ENCODE measurements at regions not wholly inside any gene's neighbourhood (a gene's known extent, or its start where the extent isn't known, plus 50 kb on each side); places are given as distances from the start of the nearest gene placed in this dataset.
"Not testable (repeated sequence)": the region's sequence is repeated elsewhere in the genome, so short reads cannot be mapped to it uniquely, and the experiment has no call there.

DNA sequence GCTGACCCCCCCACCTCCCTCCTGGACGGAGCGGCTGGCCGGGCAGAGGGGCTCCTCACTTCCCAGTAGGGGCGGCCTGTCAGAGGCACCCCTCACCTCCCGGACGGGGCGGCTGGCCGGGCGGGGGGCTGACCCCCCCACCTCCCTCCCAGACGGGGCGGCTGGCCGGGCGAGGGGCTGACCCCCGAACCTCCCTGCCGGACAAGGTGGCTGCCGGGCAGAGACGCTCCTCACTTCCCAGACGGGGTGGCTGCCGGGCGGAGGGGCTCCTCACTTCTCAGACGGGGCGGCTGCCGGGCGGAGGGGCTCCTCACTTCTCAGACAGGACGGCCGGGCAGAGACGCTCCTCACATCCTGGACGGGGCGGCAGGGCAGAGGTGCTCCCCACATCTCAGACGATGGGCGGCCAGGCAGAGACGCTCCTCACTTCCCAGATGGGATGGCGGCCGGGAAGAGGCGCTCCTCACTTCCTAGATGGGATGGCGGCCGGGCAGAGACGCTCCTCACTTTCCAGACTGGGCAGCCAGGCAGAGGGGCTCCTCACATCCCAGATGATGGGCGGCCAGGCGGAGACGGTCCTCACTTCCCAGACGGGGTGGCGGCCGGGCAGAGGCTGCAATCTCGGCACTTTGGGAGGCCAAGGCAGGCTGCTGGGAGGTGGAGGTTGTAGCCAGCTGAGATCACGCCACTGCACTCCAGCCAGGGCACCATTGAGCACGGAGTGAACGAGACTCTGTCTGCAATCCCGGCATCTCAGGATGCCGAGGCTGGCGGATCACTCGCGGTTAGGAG lies 66.2 kb upstream of the PAPPA2 start:
- DNase-seq: not testable (repeated sequence)

DNA sequence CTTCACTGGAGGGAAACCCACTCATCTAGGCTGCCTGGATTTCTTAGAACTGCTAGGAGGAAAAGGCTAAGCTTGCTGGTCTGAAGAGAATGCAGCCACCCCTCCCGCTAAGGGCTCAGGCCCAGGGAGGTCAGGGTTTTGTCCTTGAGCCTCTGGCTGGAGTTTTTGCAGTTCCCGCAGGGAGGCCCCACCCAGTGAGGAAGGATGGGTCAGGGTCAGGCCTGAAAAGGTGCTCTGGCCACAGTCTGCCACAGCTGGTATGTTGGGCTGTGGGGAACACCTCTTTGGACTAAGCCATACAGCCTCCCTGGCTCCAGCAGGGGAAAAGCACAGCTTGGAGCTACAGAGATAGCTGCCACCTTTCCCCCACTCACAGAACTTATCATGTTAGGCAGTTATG lies 71.4 kb upstream of the PAPPA2 start:
- no peak for DNase-seq

DNA sequence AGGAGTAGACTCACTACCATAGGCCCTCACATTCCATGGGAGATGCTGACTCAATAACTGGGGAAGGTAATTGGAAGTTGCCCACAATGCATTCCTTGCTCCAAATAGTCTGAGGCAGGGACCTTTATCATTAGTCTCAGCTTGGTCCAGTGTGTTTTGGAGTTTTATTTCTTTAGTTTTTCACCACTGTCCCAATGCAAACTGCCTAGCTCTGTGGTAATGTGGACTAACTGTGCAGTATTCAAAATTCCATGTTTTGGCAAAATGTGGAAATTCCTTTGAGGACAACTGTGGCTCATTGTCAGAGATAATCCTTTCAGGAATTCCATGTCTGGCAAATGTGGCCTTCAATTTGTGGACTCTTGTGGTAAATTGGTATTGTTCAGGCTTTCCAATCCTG lies 78.1 kb upstream of the PAPPA2 start:
- no peak for DNase-seq

DNA sequence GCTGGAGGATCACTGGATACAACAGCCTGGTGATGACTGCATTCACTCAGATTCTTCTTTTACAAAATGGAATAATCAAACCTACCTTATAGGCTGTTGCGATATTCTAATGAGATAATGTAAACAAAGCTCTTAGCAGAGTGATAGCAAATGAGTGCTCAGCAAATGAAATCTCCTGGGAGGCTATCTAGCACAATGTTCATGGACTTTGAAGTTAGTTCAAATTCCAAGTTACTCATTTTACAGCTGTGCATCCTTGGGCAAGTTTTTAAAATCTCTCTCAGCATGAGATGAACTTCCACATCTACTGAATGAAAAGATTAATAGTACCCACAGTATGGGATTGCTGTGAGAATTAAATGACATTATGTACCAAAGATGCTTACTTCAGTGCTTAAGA lies 80.8 kb upstream of the PAPPA2 start:
- no peak for DNase-seq

DNA sequence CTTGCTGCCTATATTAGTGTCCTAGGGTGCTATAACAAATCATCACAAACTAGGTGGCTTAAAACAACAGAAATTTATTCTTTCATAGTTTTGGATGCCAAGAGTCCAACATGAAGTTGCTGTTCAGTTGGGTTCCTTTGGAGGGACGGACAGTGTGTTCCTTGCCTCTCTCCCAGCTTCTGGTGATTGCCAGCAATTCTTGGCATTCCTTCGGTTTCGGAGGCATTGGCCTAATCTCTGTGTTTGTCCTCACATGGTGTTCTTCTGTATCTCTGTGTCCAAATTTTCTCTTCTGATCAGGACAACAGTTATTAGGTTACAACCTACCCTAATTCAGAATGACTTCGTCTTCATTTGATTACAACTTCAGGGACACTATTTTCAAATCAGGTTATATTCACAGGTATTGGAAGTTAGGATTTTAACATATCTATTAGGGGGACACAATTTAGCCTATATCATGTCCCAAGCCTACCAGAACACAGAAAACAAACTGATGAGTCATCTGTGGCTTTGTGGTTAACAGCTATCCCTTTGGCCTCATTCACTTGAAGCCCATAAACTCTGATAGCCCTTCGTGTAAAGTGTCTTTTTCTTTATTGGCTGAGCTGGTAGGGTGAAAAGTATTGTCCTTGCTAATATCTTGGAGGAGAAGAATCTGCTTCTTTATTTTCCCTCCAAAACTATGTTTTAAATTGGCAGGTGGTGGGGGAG lies 83.2 kb upstream of the PAPPA2 start:
- DNase-seq: no peak

DNA sequence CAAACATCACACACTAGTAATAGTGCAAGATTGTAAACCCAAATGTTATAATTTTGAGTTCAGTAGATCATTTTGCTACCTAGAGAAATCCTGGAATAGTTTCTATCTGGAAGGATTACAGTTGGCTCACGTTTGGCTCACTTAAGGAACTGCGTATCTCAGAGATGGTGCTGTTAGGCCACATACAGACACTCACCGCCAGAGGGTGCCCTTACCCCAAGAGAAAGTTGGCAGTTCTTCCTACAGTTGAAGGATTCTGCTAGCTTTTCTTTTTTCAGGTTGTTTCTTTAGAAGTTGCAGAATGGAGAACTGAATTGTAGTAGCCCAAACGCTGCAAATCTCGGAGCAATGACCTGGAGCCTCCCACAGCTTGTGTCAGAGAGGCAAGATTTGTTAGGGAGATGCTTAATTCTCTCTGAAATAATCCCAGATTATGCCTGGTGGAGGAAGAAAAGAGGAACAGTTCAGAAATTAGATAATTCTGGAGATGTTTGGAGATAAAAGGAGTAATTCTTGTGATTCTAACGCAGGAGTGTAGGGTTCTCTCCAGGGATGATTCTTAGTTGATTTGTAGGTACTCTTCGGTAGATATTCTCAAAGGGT lies 87.9 kb upstream of the PAPPA2 start:
- peak; percentile 5 to 24 (median 14) for DNase-seq

DNA sequence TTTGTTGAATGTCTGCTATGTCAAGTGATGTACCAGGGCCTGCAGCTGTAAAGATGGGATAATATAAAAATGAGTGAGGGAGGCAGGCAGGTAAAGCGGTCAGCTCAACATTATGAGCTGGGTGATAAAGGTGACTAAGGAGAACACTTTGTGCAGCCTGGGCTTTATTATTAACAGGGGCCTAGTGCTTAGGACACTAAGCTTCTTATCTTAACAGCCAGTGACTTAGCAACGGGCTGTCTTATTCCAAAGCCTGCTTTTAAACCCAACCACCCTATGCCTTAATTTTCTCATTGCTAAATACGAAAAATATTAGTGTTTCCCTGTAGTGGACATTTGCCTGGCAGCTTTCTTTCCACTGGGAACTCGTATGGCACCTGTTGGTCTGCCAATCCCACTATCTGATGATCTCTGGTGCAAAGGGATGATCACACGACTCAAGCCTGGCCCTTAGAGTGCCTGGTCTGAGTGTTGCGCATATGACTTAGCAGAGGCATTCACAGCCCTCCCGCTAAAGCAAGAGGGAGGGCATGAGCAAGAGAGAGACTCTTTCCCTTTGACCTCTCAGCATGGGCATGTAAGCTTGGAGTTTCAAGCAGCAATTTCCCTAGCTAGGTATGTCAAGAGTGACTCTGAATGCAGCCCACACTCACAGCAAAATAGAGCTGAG lies 98.6 kb upstream of the PAPPA2 start:
- DNase-seq: no peak

DNA sequence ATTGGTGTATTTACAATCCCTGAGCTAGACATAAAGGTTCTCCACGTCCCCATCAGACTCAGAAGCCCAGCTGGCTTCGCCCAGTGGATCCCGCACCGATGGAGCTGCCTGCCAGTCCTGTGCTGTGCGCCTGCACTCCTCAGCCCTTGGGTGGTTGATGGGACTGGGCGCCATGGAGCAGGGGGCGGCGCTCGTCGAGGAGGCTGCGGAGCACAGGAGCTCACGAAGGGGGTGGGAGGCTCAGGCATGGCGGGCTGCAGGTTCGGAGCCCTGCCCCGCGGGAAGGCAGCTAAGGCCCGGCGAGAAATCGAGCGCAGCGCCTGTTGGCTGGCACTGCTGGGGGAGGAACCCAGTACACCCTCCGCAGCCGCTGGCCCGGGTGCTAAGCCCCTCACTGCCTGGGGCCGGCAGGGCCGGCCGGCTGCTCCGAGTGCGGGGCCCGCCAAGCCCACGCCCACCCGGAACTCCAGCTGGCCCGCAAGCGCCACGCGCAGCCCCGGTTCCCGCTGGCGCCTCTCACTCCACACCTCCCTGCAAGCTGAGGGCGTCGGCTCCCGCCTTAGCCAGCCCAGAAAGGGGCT lies 113.8 kb upstream of the PAPPA2 start:
- not testable (repeated sequence) for DNase-seq

DNA sequence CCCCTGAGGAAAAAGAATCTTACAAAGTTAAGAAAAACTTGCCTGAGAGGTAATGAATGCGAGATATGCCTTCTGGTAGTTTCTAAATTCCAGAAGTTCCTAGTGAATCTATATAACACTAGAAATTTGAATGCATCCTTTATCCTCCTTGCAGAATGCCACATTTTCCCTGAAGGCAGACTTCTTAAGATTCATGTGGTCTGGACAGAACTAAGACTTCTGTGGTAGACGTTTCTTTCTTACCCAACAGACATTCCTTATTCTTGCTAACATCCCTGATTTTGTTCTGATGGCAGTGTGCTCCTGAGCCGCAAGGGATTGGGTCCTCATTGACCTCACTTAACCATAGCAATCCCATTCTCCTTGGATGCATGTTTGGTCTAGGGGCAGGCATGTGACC lies 121.3 kb upstream of the PAPPA2 start:
- no peak for DNase-seq

DNA sequence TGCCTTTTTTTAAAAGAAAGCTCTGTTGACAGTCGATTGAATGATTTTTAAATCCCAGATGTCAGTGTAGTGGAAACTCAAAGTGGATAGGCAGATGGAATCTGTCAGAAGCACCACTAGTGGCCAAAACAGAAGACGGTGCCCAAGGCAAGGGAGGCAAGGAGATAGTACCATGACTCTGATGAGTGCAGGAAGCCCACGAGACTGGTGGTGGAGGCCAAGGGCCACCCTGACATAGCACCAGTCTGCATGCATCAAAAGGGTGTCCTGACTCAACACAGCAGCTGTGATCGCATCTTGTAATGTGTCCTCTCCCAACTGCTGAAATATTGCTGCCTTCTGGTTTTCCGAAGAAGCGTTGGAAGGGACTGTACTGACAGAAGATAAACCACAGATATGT lies 124.1 kb upstream of the PAPPA2 start:
- DNase-seq: no peak

DNA sequence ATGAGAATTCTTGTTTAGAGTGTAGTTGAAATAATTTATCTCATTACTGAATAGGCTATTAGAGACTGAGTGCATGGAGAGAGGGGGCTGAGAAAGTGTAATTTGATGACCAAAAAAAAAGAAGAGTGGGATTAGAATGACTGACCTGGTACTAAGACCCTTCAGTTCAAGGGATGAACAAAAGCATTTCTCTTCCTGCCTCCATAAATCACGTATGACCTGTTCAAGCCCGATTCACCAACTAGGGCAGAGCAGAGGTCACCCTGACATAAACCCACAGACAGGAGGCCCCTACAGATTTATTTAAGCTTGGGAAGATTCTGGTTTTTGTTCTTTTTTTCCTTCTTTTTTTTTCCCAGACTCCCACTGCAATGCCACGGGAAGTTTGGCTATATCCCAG lies 123.7 kb upstream of the COP1 start:
- no peak for DNase-seq

DNA sequence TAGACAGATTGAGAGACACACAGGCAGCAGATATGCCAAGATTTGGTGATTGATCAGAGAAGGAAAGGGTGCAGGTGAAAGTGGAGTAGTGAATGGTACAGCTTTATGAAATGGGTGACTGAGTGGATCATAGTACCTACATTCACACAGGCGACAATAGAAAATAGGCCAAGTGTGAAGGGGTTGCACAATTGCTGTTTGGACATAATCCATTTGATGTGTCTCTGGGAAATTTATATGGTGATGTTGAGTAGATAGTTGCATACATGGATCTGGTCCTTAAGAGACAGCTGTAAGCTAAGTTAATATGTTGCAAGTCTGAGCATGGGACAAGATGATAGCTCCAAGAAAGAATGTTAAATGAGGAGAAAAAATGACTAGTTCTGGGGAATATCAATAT lies 118.6 kb upstream of the COP1 start:
- no peak for DNase-seq

DNA sequence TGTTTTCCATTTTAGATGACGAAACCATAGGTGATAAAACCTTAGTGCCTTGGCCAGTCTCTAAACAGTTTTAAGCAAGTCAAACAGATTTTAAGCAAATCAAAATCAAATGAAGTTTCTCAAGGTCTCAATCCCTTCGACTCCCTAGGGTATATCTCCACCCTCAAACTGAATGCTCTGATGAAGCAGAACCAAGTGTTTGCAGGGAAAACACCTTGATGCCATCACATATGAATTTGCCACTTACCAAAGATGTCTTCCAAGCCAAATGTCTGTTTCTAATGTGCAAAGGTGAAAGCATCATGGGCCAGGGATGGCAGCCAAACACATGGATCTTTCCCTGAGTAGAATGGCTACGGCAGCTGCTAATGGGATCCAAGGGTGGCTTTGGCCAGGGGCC lies 116.4 kb upstream of the COP1 start:
- no peak for DNase-seq

DNA sequence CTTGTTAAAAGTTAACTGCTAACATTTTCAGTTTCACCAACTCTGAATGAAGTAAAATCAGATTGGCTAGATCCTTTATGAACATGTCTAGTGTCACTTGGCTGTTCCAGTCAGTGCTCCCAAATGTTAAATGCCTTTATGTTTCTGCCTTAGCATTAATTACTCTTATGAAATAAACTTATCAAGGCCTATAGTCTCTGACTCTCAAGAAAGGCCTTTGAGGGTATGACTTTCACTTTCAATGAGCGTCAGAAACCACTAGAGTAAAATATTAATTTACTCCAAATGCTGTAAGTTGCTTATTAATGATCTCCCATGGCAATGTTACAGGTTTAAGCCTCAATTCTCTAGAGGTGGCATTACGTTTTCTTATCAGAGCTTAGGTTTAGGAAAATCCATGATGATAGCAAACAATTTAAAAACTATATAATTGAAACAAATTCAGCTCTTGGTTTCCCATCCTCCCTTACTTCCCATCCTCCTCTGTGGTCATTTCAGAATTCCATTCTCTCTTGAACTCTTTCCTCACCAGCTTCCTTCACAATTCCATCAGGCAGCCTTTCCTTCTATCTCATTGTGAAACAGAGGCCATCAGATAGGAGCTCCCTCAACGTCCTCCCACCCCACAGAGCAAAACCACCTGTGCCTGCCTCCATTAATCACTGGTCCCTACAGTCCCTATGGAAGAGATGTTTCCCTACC lies 108.6 kb upstream of the COP1 start:
- no peak for DNase-seq

DNA sequence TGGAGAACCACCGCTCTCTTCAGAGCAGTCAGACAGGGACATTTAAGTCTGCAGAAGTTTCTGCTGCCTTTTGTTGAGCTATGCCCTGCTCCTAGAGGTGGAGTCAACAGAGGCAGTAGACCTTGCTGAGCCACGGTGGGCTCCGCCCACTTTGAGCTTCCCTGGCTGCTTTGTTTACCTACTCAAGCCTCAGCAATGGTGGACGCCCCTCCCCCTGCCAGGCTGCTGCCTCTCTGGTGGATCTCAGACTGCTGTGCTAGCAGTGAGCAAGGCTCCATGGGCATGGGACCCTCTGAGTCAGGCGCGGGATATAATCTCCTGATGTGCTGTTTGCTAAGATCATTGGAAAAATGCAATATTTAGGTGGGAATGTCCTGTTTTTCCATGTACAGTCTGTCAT lies 89.5 kb upstream of the COP1 start:
- DNase-seq: not testable (repeated sequence)

DNA sequence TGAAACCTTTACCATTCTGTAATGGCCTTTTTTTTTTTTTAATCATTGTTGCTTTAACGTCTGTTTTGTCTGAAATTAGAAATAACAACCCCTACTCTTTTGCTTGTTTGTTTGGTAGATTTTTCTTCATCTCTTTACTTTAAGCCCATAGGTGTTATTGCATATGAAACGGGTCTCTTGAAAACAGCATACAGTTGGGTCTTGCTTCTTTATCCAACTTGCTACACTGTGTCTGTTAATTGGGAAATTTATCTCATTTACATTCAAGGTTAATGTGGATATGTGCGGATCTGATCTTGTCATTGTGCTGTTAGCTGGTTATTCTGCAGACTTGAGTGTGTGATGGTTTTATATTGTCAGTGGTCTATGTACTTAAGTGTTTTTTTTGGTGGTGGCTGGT lies 78.9 kb upstream of the COP1 start:
- DNase-seq: no peak

DNA sequence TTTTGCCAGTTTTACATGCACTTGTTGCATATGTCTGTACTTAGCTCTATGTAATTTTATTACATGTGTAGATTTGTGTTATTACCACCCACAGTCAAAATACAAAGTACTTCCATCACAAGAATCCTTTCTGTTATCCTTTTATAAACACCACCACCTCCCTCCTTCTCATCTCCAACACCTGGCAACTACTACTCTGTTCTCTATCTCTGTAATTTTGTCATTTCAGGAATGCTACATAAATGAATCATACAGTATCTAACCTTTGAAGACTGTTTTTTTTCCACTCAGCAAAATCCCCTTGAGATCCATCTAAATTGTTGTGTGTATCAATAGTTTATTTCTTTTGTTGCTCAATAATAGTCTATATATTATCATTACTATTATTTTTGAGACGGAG lies 64.5 kb upstream of the COP1 start:
- no peak for DNase-seq

Data from activated naive CD4-positive, alpha-beta T cell (primary cell).